ENCODE measurements at regions not wholly inside any gene's neighbourhood (a gene's known extent, or its start where the extent isn't known, plus 50 kb on each side); places are given as distances from the start of the nearest gene placed in this dataset.
A peak's percentile ranks its signal among the peaks of the same experiment; 100 is the strongest.
"Not testable (repeated sequence)": the region's sequence is repeated elsewhere in the genome, so short reads cannot be mapped to it uniquely, and the experiment has no call there.

DNA sequence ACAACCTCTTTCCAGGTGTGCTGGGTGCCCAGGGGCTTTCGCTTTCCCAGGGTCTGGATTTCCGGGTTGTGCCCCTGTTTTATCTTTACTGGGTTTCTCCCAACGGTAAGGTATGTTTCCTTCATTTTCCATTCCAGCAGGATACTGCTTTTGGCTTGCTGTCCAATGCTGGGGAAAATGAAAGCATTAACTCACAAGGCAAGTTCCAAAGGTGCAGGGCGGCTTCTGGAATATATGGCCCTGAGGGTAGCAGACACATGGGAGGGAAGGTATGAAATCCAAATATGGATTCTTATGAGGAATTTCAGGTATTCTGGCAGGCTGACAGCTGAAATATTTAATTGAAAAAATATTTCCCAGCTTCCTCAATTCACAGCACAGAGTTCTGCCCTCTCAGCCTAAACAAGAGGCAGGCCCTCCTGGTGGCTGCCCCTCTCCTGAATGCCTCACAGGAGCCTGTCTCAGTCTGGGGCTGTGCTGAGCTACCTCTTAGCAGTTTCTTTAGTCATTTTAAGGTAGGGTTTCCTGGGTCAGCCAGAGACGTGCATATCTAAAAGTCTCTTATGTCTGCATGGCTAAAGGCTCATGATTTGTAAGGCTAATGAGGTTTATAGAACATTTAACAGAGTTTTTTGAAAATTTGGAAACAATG is 318.6 kb upstream of the B3GAT1 start:
- H4K20me1 ChIP-seq, result no peaks in the 10 kb centered on the region; the same call in 1 of the 2 replicates
- peaks cover 13% of the 10 kb centered on the region; the same call in 1 of the 2 replicates for H3K4me1 ChIP-seq
- no peaks in the 10 kb centered on the region for H3K9me3 ChIP-seq
- TF ChIP-seq Cebpa-rat (IDR thresholded peaks at IDR 0.05), result no peak
- H3K4me2 ChIP-seq, result no peak overlapping the region
- H3K9ac ChIP-seq, result no peak overlapping the region
- H3K4me3 ChIP-seq, result no peak overlapping the region
- H3K36me3 ChIP-seq, result no peaks in the 10 kb centered on the region
- no peak overlapping the region for H3K27ac ChIP-seq
- no peaks in the 10 kb centered on the region for H3K27me3 ChIP-seq

DNA sequence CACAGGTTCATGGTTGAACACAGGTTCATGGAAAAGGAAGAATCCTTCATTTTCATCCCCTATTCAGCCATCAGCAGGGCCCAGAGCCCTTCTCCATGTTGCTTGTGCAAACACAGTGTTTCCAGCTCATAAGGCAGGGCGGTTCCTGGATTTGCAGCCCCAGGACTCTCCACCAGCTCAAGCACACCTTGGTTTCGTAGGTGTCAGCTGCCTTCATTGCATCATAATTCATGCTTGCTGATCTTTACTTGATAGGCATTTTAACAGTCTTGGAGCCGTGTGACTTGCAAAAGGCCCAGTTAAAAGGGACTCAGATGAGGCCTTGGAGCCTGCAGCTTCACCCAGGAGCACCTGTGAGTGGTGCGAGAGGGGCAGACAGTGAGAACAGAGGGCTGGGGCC is 318.1 kb upstream of the B3GAT1 start:
- no peaks in the 10 kb centered on the region; the same call in 1 of the 2 replicates for H4K20me1 ChIP-seq
- no peaks in the 10 kb centered on the region for H3K27me3 ChIP-seq
- H3K4me2 ChIP-seq, result no peak overlapping the region
- H3K4me1 ChIP-seq, result peaks cover 19% of the 10 kb centered on the region; the same call in 1 of the 2 replicates
- TF ChIP-seq Cebpa-rat (IDR thresholded peaks at IDR 0.05), result no peak
- H3K36me3 ChIP-seq, result no peaks in the 10 kb centered on the region
- no peak overlapping the region for H3K27ac ChIP-seq
- H3K9me3 ChIP-seq, result no peaks in the 10 kb centered on the region
- H3K4me3 ChIP-seq, result no peak overlapping the region
- no peak overlapping the region for H3K9ac ChIP-seq

DNA sequence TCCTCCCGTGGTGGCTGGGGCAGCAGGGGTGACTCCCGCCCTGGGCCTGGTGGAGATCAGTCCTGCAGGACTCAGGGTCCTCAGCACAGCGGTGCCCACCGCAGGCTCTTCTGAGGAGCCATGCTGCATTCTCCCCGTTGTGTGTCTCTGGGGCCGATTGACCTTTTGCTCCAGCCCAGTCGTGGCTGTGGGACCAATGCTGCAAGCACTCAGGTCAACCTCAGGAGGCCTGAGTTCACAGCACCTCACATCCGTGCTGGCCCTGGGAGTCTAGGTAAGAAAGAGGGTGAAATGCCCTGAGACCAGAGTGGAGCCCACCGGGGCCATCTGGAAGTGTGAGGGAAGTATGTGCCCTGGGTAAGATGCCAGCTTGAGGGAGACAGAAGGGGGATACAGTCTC is 316.1 kb upstream of the B3GAT1 start:
- Histone ChIP-seq H3K9ac (no peak overlapping the region), H4K20me1 (no peaks in the 10 kb centered on the region; the same call in 1 of the 2 replicates), H3K9me3 (no peaks in the 10 kb centered on the region), H3K4me1 (peaks cover 30% of the 10 kb centered on the region), H3K36me3 (no peaks in the 10 kb centered on the region), H3K27me3 (no peaks in the 10 kb centered on the region), H3K4me2 (no peak overlapping the region), H3K4me3 (no peak overlapping the region), H3K27ac (no peak overlapping the region)
- no peak for TF ChIP-seq Cebpa-rat (IDR thresholded peaks at IDR 0.05)

DNA sequence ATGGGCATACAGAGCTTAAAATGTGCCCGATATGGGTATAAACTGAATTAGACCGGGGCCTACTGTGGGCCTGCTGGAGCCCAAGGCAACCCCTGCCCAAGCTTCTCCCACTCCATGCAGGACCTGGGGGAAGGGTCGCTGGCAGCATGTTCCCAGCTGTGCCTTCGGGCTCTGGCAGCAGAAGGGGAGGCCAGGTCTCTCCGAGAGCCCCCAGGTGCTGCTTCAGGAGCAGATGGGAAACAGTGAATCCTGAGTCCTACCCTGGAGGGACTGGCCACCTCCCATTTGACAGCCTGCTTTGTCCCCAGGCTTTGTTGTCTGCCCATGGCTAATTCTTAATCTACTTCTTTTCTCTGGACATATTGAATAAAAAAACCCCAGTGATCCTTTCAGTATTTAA is 315.6 kb upstream of the B3GAT1 start:
- H3K9ac ChIP-seq, result no peak overlapping the region
- no peaks in the 10 kb centered on the region for H3K36me3 ChIP-seq
- peak overlapping the region; percentile 24; the same call in 1 of the 2 replicates for H3K4me2 ChIP-seq
- H3K4me3 ChIP-seq, result no peak overlapping the region
- H4K20me1 ChIP-seq, result no peaks in the 10 kb centered on the region; the same call in 1 of the 2 replicates
- no peaks in the 10 kb centered on the region for H3K9me3 ChIP-seq
- no peak for TF ChIP-seq Cebpa-rat (IDR thresholded peaks at IDR 0.05)
- H3K4me1 ChIP-seq, result peaks cover 30% of the 10 kb centered on the region
- H3K27ac ChIP-seq, result no peak overlapping the region
- no peaks in the 10 kb centered on the region for H3K27me3 ChIP-seq

DNA sequence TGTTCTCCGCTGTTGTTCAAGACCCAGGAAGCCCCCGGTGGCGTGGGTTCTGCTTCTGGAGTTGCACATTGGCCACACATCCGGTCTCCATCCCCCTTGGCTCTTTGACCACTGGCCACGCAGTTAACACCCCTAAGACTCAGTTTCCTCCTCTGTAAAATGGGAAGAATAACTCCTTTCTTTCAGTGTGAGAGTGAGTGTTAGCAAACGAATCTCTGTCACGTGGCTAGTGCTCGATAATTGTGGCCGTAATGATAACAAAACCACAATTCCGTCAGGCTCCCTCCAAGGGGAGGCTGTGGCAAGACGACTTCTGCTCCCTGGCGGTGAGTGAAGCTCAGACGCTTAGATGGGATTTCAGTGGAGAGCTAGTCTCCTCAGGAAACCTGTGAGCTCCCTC is 315.2 kb upstream of the B3GAT1 start:
- Histone ChIP-seq H3K27me3 (no peaks in the 10 kb centered on the region), H3K4me3 (no peak overlapping the region), H3K27ac (no peak overlapping the region), H3K36me3 (no peaks in the 10 kb centered on the region), H3K4me1 (peaks cover 30% of the 10 kb centered on the region), H3K4me2 (peak overlapping the region; percentile 24), H3K9ac (no peak overlapping the region), H4K20me1 (no peaks in the 10 kb centered on the region; the same call in 1 of the 2 replicates), H3K9me3 (no peaks in the 10 kb centered on the region)
- TF ChIP-seq Cebpa-rat (IDR thresholded peaks at IDR 0.05), result no peak

DNA sequence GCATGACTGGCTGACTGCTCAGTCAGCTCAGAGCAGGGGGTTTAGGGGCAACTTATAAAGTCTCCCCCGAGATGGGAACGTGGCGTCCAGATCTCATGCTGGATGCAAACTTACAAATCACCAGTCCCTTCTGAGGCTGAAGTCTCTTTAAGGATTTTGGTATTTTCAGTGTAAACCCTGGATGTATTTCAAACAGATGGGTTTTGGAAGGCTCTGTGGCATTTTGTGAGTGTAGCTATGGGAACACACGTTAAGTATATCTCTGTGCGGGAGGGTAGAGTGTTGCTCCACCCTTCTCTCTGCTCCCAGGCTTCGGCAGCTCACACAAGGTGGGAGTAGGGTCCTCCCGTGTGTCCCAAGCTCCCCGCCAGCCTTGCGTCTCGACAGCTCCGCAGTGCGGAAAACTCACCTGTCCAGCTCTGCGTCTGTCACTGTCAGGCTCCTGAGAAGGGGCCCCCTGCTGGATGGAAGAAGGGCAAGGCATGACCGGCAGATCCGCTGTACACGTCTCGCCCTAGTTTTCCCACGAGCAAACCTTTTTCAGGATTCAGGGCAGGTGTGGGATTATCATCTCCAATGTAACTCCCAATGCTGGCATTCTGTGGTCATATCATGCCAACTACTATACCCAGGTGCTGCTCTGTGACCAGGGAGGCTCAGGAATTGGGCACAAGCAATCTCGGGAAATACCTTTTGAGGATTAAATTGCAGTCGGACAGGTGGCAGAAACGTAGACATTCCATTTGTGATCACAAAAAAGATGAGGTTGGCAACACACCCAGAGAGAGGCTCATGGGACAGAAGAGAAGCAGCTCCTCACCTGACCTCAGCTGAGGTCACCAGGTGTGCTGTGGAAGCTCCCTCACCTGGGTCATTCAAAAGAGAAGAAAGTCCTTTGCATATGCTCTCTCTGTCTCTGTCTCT is 313.9 kb upstream of the B3GAT1 start:
- Histone ChIP-seq H3K9me3 (no peaks in the 10 kb centered on the region), H3K36me3 (no peaks in the 10 kb centered on the region), H3K4me3 (no peak overlapping the region), H3K4me2 (no peak overlapping the region), H3K4me1 (peaks cover 30% of the 10 kb centered on the region), H4K20me1 (no peaks in the 10 kb centered on the region; the same call in 1 of the 2 replicates), H3K9ac (no peak overlapping the region), H3K27ac (no peak overlapping the region), H3K27me3 (no peaks in the 10 kb centered on the region)
- TF ChIP-seq Cebpa-rat (IDR thresholded peaks at IDR 0.05), result no peak

DNA sequence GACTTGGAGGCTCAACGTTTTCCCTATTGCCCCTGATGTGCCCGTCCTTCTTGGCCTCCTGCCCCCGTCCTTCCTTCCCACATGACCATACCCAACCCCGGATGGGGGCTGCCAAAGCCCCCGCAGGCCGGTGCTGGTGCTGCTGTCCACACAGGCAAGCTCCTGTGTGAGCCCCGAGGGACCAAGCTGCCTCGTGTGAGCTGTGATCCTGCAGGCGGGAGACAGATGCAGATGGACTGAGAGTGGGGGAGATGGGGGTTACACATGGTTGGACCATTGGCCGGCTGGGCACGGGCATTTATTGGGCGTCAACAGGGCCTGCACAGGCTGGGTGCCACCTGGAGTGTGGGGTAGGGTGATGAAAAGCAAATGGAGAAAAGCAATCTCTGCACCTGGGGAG is 313.2 kb upstream of the B3GAT1 start:
- peak overlapping the region; percentile 52; the same call in 1 of the 2 replicates for H3K4me2 ChIP-seq
- H4K20me1 ChIP-seq, result no peaks in the 10 kb centered on the region; the same call in 1 of the 2 replicates
- no peak overlapping the region for H3K9ac ChIP-seq
- no peaks in the 10 kb centered on the region for H3K36me3 ChIP-seq
- no peak overlapping the region for H3K4me3 ChIP-seq
- peaks cover 30% of the 10 kb centered on the region for H3K4me1 ChIP-seq
- H3K27me3 ChIP-seq, result no peaks in the 10 kb centered on the region
- no peak for TF ChIP-seq Cebpa-rat (IDR thresholded peaks at IDR 0.05)
- no peaks in the 10 kb centered on the region for H3K9me3 ChIP-seq
- no peak overlapping the region for H3K27ac ChIP-seq

DNA sequence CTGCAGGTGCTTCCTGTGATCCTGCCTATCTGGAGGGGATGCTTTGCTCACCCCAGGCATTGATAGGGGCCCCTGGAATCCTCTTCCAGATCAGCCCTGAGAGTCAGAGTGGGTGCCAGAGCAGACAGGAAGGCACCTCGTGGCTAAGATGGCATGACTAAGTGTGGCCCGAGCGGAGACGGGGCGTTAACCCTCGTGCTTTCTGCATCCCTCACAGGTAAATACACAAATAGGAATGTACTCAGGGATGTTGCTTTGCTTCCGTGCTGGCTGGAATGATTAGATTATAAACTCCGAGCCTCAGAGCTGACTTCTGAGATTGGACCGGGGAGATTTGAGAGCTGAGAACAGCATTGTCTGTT is 312.7 kb upstream of the B3GAT1 start:
- H3K27me3 ChIP-seq, result no peaks in the 10 kb centered on the region
- no peak overlapping the region for H3K9ac ChIP-seq

DNA sequence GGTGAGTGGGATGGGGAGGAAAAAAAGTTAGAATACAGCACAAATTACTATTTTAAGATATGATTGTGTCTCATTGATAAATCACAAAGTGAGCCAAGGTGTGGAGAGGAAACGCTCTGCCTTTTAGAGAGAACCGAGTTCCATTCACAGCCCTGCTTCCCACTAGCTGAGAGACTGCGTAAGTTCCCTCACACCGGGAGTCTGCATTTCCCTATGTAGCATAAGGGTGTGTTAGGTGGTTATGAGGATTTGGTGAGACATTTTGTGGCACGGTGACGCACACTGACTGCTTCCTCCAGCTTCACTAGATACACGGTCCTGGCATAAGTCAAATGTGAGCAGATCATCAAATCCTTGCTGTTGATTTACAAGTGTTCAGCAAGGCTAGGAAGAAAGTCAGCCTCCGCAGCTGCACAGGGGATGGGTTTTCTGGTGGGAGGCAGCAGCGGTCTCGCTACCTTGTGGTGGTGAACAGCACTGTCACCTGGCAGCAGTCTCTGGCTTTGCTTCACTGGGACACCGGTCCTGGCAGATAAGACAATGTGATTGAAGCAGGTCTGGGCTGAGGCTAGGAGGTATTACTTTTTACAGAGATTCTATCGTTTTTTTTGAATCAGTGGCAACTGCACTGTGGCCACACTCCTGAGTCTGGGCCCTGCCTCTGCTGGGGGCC is 312.2 kb upstream of the B3GAT1 start:
- peak overlapping the region; percentile 52 for H3K4me2 ChIP-seq

More for the DNA sequence above, 312.7 kb upstream of the B3GAT1 start:
- Histone ChIP-seq H3K9me3 (no peaks in the 10 kb centered on the region), H3K27ac (no peak overlapping the region), H3K36me3 (no peaks in the 10 kb centered on the region), H4K20me1 (no peaks in the 10 kb centered on the region; the same call in 1 of the 2 replicates), H3K4me3 (no peak overlapping the region), H3K4me1 (peaks cover 30% of the 10 kb centered on the region), H3K4me2 (peak overlapping the region; percentile 52)
- no peak for TF ChIP-seq Cebpa-rat (IDR thresholded peaks at IDR 0.05)

DNA sequence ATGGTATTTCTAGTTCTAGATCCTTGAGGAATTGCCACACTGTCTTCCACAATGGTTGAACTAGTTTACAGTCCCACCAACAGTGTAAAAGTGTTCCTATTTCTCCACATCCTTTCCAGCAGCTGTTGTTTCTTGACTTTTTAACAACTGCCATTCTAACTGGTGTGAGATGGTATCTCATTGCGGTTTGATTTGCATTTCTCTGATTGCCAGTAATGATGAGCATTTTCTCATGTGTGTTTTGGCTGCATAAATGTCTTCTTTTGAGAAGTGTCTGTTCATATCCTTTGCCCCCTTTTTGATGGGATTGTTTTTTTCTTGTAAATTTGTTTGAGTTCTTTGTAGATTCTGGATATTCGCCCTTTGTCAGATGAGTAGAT is 308.6 kb upstream of the B3GAT1 start:
- not testable (repeated sequence) for H3K27me3 ChIP-seq, H3K4me3 ChIP-seq

More for the DNA sequence above, 312.2 kb upstream of the B3GAT1 start:
- H3K4me1 ChIP-seq, result peaks cover 30% of the 10 kb centered on the region
- H4K20me1 ChIP-seq, result no peaks in the 10 kb centered on the region
- H3K36me3 ChIP-seq, result no peaks in the 10 kb centered on the region
- H3K27me3 ChIP-seq, result no peaks in the 10 kb centered on the region
- no peak for TF ChIP-seq Cebpa-rat (IDR thresholded peaks at IDR 0.05)
- no peak overlapping the region for H3K4me3 ChIP-seq
- H3K9ac ChIP-seq, result no peak overlapping the region
- no peaks in the 10 kb centered on the region for H3K9me3 ChIP-seq
- H3K27ac ChIP-seq, result no peak overlapping the region

DNA sequence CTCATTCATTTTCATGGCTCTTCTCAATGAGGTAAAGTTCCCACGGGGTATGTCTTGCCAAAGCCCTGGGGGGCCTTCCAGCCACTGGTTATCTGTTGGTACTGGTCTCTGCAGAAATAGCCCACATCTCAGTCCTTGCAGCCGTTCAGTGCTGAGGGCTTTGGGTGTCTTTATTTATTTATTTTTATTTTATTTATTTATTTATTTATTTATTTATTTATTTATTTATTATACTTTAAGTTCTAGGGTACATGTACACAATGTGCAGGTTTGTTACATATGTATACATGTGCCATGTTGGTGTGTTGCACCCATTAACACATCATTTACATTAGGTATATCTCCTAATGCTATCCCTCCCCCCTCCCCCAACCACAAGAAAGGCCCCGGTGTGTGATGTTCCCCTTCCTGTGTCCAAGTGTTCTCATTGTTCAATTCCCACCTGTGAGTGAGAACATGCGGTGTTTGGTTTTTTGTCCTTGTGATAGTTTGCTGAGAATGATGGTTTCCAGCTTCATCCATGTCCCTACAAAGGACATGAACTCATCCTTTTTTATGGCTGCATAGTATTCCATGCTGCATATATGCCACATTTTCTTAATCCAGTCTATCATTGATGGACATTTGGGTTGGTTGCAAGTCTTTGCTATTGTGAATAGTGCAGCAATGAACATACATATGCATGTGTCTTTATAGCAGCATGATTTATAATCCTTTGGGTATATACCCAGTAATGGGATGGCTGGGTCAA is 308.1 kb upstream of the B3GAT1 start:
- H3K27ac ChIP-seq, H3K9ac ChIP-seq, H3K9me3 ChIP-seq, H3K4me3 ChIP-seq, H3K36me3 ChIP-seq, H4K20me1 ChIP-seq, H3K27me3 ChIP-seq, H3K4me2 ChIP-seq: not testable (repeated sequence)
- peaks cover 11% of the 10 kb centered on the region for H3K4me1 ChIP-seq

More for the DNA sequence above, 308.6 kb upstream of the B3GAT1 start:
- H3K36me3 ChIP-seq, H3K4me2 ChIP-seq, H3K9me3 ChIP-seq, H4K20me1 ChIP-seq, H3K9ac ChIP-seq, H3K27ac ChIP-seq: not testable (repeated sequence)
- H3K4me1 ChIP-seq, result peaks cover 16% of the 10 kb centered on the region
